Stimulated activated CD8-positive, alpha-beta memory T cell treated with anti-CD3 and anti-CD28 coated beads, Interleukin-15, amount 100 ng/mL, for 48 hours (primary cell): ENCODE measurements at regions not wholly inside any gene's neighbourhood (a gene's known extent, or its start where the extent isn't known, plus 50 kb on each side); places are given as distances from the start of the nearest gene placed in this dataset.
"Not testable (repeated sequence)": the region's sequence is repeated elsewhere in the genome, so short reads cannot be mapped to it uniquely, and the experiment has no call there.

Experiments used
- DNase-seq, 2 donors: peaks; one replicate each; pipeline ENCODE4 v3.0.0-alpha.2; 2020; ENCODE audit warnings: low read depth in 2 of 2

- no peak for DNase-seq
Observed at GRCh38 chr12:11539156-11539555, 110.3 kb upstream of the ETV6 start.

- DNase-seq: no peak
Observed at GRCh38 chr12:11540156-11540555, 109.3 kb upstream of the ETV6 start.

GRCh38 chr12:11540615-11541310 lies 108.7 kb upstream of the ETV6 start:
- DNase-seq: no peak

GRCh38 chr12:11542599-11542998 lies 106.9 kb upstream of the ETV6 start:
- no peak for DNase-seq

- DNase-seq: no peak
Observed at GRCh38 chr12:11543457-11544158, 105.9 kb upstream of the ETV6 start.

- DNase-seq: peak; percentile 28 to 32
Observed at GRCh38 chr12:11545484-11546330, 103.8 kb upstream of the ETV6 start.

GRCh38 chr12:11546582-11547270 lies 102.7 kb upstream of the ETV6 start:
- not testable (repeated sequence) for DNase-seq

GRCh38 chr12:11547271-11547646 lies 102.2 kb upstream of the ETV6 start:
- not testable (repeated sequence) for DNase-seq

GRCh38 chr12:11549119-11549518 lies 100.4 kb upstream of the ETV6 start:
- no peak for DNase-seq

GRCh38 chr12:11553871-11554533 lies 95.5 kb upstream of the ETV6 start:
- DNase-seq: no peak

GRCh38 chr12:11555195-11555594 lies 94.3 kb upstream of the ETV6 start:
- no peak for DNase-seq

- no peak for DNase-seq
Observed at GRCh38 chr12:11555743-11556625, 93.5 kb upstream of the ETV6 start.

- no peak for DNase-seq
Observed at GRCh38 chr12:11556682-11557081, 92.8 kb upstream of the ETV6 start.

- no peak for DNase-seq
Observed at GRCh38 chr12:11559626-11560340, 89.7 kb upstream of the ETV6 start.

- DNase-seq: no peak
Observed at GRCh38 chr12:11561411-11561810, 88.1 kb upstream of the ETV6 start.

- no peak for DNase-seq
Observed at GRCh38 chr12:11563785-11564739, 85.4 kb upstream of the ETV6 start.

- no peak for DNase-seq
Observed at GRCh38 chr12:11564984-11565651, 84.4 kb upstream of the ETV6 start.

GRCh38 chr12:11565752-11566151 lies 83.7 kb upstream of the ETV6 start:
- DNase-seq: no peak
